ENCODE measurements at regions not wholly inside any gene's neighbourhood (a gene's known extent, or its start where the extent isn't known, plus 50 kb on each side); places are given as distances from the start of the nearest gene placed in this dataset.

GRCh38 chr4:14772388-14772787 lies 229.9 kb upstream of the CPEB2 start:
- ATAC-seq (no peak), DNase-seq (no peak)
- H3K4me1 ChIP-seq (ENCODE audit: control insufficient read depth, insufficient read depth, low read length), result no peaks in the 10 kb centered on the region
- Mint-ChIP-seq H3K27me3 (ENCODE audit: low read depth in 2 of 2) (no peaks in the 10 kb centered on the region), H3K27ac (no peak overlapping the region), H3K4me1 (no peaks in the 10 kb centered on the region), H3K9me3 (peaks cover 0 to 4% of the 10 kb centered on the region in 2 donors), H3K4me3 (no peak overlapping the region), H3K36me3 (no peaks in the 10 kb centered on the region)
- H3K4me3 ChIP-seq (ENCODE audit: low read length), result no peak overlapping the region
- intact Hi-C loops (cut with micrococcal nuclease), result no loop called here
- no peak for TF ChIP-seq CTCF (IDR thresholded peaks at IDR 0.05)
- no peak overlapping the region for H3K27ac ChIP-seq (ENCODE audit: low read length)
- H3K36me3 ChIP-seq (ENCODE audit: control insufficient read depth, insufficient read depth, low read length), result no peaks in the 10 kb centered on the region
- 96% methylated on average over 2 of the region's 2 CpGs for WGBS (ENCODE audit: insufficient coverage)
- H3K9me3 ChIP-seq (ENCODE audit: control insufficient read depth, insufficient read depth, low read length), result peaks cover 2% of the 10 kb centered on the region
- H3K27me3 ChIP-seq (ENCODE audit: control insufficient read depth, insufficient read depth, low read length), result no peaks in the 10 kb centered on the region

- Histone ChIP-seq H3K4me1 (ENCODE audit: control insufficient read depth, insufficient read depth, low read length) (no peaks in the 10 kb centered on the region), H3K27ac (ENCODE audit: low read length) (no peak overlapping the region), H3K9me3 (ENCODE audit: control insufficient read depth, insufficient read depth, low read length) (no peaks in the 10 kb centered on the region), H3K4me3 (ENCODE audit: low read length) (no peak overlapping the region), H3K27me3 (ENCODE audit: control insufficient read depth, insufficient read depth, low read length) (no peaks in the 10 kb centered on the region), H3K36me3 (ENCODE audit: control insufficient read depth, insufficient read depth, low read length) (no peaks in the 10 kb centered on the region)
- Mint-ChIP-seq H3K4me1 (no peaks in the 10 kb centered on the region), H3K36me3 (peaks cover 6% of the 10 kb centered on the region), H3K27me3 (ENCODE audit: low read depth in 2 of 2) (no peaks in the 10 kb centered on the region), H3K9me3 (peaks cover 0 to 2% of the 10 kb centered on the region in 2 donors), H3K27ac (no peak overlapping the region), H3K4me3 (no peak overlapping the region)
- no peak for TF ChIP-seq CTCF (IDR thresholded peaks at IDR 0.05)
- 75% methylated on average over 5 of the region's 5 CpGs for WGBS (ENCODE audit: insufficient coverage)
- intact Hi-C loops (cut with micrococcal nuclease), result no loop called here
- ATAC-seq (no peak), DNase-seq (no peak)
These were observed 219.0 kb upstream of the CPEB2 start for GRCh38 chr4:14783011-14783877.

GRCh38 chr4:14787221-14787620 lies 215.1 kb upstream of the CPEB2 start:
- H3K4me1 ChIP-seq (ENCODE audit: control insufficient read depth, insufficient read depth, low read length), result no peaks in the 10 kb centered on the region
- no peak overlapping the region for H3K4me3 ChIP-seq (ENCODE audit: low read length)
- DNase-seq, result no peak
- H3K9me3 ChIP-seq (ENCODE audit: control insufficient read depth, insufficient read depth, low read length), result no peaks in the 10 kb centered on the region
- TF ChIP-seq CTCF (IDR thresholded peaks at IDR 0.05), result no peak
- H3K36me3 ChIP-seq (ENCODE audit: control insufficient read depth, insufficient read depth, low read length), result no peaks in the 10 kb centered on the region
- Mint-ChIP-seq H3K36me3 (peaks cover 34% of the 10 kb centered on the region), H3K4me1 (no peaks in the 10 kb centered on the region), H3K4me3 (no peak overlapping the region), H3K27ac (no peak overlapping the region), H3K9me3 (peaks cover 0 to 3% of the 10 kb centered on the region in 2 donors), H3K27me3 (ENCODE audit: low read depth in 2 of 2) (no peaks in the 10 kb centered on the region)
- no peak for ATAC-seq
- no peaks in the 10 kb centered on the region for H3K27me3 ChIP-seq (ENCODE audit: control insufficient read depth, insufficient read depth, low read length)
- 73% methylated on average over 4 of the region's 4 CpGs for WGBS (ENCODE audit: insufficient coverage)
- no peak overlapping the region for H3K27ac ChIP-seq (ENCODE audit: low read length)
- intact Hi-C loops (cut with micrococcal nuclease), result no loop called here

- no peaks in the 10 kb centered on the region for H3K4me1 ChIP-seq (ENCODE audit: control insufficient read depth, insufficient read depth, low read length)
- no peaks in the 10 kb centered on the region for H3K9me3 ChIP-seq (ENCODE audit: control insufficient read depth, insufficient read depth, low read length)
- Mint-ChIP-seq H3K4me1 (no peaks in the 10 kb centered on the region), H3K27me3 (ENCODE audit: low read depth in 2 of 2) (no peaks in the 10 kb centered on the region), H3K9me3 (peaks cover 0 to 3% of the 10 kb centered on the region in 2 donors), H3K36me3 (peaks cover 34% of the 10 kb centered on the region), H3K4me3 (no peak overlapping the region), H3K27ac (no peak overlapping the region)
- no peaks in the 10 kb centered on the region for H3K36me3 ChIP-seq (ENCODE audit: control insufficient read depth, insufficient read depth, low read length)
- ATAC-seq (no peak), DNase-seq (peak in 1 of 2 donors; percentile 2)
- H3K27me3 ChIP-seq (ENCODE audit: control insufficient read depth, insufficient read depth, low read length), result no peaks in the 10 kb centered on the region
- no peak overlapping the region for H3K27ac ChIP-seq (ENCODE audit: low read length)
- no peak overlapping the region for H3K4me3 ChIP-seq (ENCODE audit: low read length)
- intact Hi-C loops (cut with micrococcal nuclease), result no loop called here
- no peak for TF ChIP-seq CTCF (IDR thresholded peaks at IDR 0.05)
These were observed 214.4 kb upstream of the CPEB2 start for GRCh38 chr4:14787894-14788293.

Data from natural killer cell (primary cell).